ENCODE measurements at regions not wholly inside any gene's neighbourhood (a gene's known extent, or its start where the extent isn't known, plus 50 kb on each side); places are given as distances from the start of the nearest gene placed in this dataset.

GRCh38 chr7:153190452-153190851 lies 430.9 kb downstream of the ACTR3B start:
- intact Hi-C loops (cut with DNase I; ENCODE audit: low total_unique reads) (no loop called here), in situ Hi-C loops (cut with MboI; ENCODE audit: low pct_ligation_motif_present in 1 of 4, low pct_unique_long_range_greater_than_20kb in 1 of 4, low sequenced_read_pairs in 3 of 4) (no loop called here)
- DNase-seq, result no peak
- Histone ChIP-seq H3K4me3 (no peak overlapping the region), H3K9me3 (no peaks in the 10 kb centered on the region), H3K27me3 (no peaks in the 10 kb centered on the region), H3K4me1 (no peaks in the 10 kb centered on the region), H3K27ac (no peak overlapping the region), H3K36me3 (no peaks in the 10 kb centered on the region)
- 64 to 100% methylated on average over 1 to 3 of the region's 3 CpGs for WGBS, 2 donors (ENCODE audit: low coverage in 1 of 2)
- TF ChIP-seq CTCF (IDR thresholded peaks at IDR 0.05) (no peak), POLR2A (IDR thresholded peaks at IDR 0.05) (no peak), POLR2AphosphoS5 (IDR thresholded peaks at IDR 0.05) (no peak), EP300 (IDR thresholded peaks at IDR 0.05; ENCODE audit: low read depth) (no peak)

- no peaks in the 10 kb centered on the region for H3K27me3 ChIP-seq
- H3K9me3 ChIP-seq, result no peaks in the 10 kb centered on the region
- 72 to 90% methylated on average over 4 of the region's 4 CpGs for WGBS, 2 donors (ENCODE audit: low coverage in 1 of 2)
- H3K4me3 ChIP-seq, result no peak overlapping the region
- intact Hi-C loops (cut with DNase I; ENCODE audit: low total_unique reads) (no loop called here), in situ Hi-C loops (cut with MboI; ENCODE audit: low pct_ligation_motif_present in 1 of 4, low pct_unique_long_range_greater_than_20kb in 1 of 4, low sequenced_read_pairs in 3 of 4) (no loop called here)
- no peak overlapping the region for H3K27ac ChIP-seq
- H3K36me3 ChIP-seq, result no peaks in the 10 kb centered on the region
- H3K4me1 ChIP-seq, result no peaks in the 10 kb centered on the region
- no peak for TF ChIP-seq POLR2AphosphoS5 (IDR thresholded peaks at IDR 0.05)
- no peak for TF ChIP-seq EP300 (IDR thresholded peaks at IDR 0.05; ENCODE audit: low read depth)
- TF ChIP-seq CTCF (IDR thresholded peaks at IDR 0.05), result no peak
- TF ChIP-seq POLR2A (IDR thresholded peaks at IDR 0.05), result no peak
- DNase-seq, result no peak
Measured at GRCh38 chr7:153190986-153191385, 431.4 kb downstream of the ACTR3B start.

- DNase-seq, result peak; percentile 9
Measured at GRCh38 chr7:153193144-153193595, 433.6 kb downstream of the ACTR3B start.

GRCh38 chr7:153217032-153217431 lies 457.5 kb downstream of the ACTR3B start:
- intact Hi-C loops (cut with DNase I; ENCODE audit: low total_unique reads), result no loop called here
- Histone ChIP-seq H3K4me3 (no peak overlapping the region), H3K9me3 (peaks cover 15 to 26% of the 10 kb centered on the region in 2 donors), H3K36me3 (no peaks in the 10 kb centered on the region), H3K27me3 (no peaks in the 10 kb centered on the region), H3K27ac (no peak overlapping the region), H3K4me1 (no peaks in the 10 kb centered on the region)
- no peak for TF ChIP-seq EP300 (IDR thresholded peaks at IDR 0.05; ENCODE audit: low read depth)
- no peak for TF ChIP-seq POLR2A (IDR thresholded peaks at IDR 0.05)
- TF ChIP-seq POLR2AphosphoS5 (IDR thresholded peaks at IDR 0.05), result no peak
- no peak for TF ChIP-seq CTCF (IDR thresholded peaks at IDR 0.05)
- in situ Hi-C loops (cut with MboI; ENCODE audit: low pct_ligation_motif_present in 1 of 4, low pct_unique_long_range_greater_than_20kb in 1 of 4, low sequenced_read_pairs in 3 of 4), result no loop called here
- DNase-seq, result no peak
- 89 to 92% methylated on average over 8 of the region's 8 CpGs for WGBS, 2 donors (ENCODE audit: low coverage in 1 of 2)

More at GRCh38 chr7:153193144-153193595, 433.6 kb downstream of the ACTR3B start:
- H3K9me3 ChIP-seq, result no peaks in the 10 kb centered on the region
- WGBS, 2 donors (ENCODE audit: low coverage in 1 of 2), result 18 to 40% methylated on average over 1 to 12 of the region's 12 CpGs
- intact Hi-C loops (cut with DNase I; ENCODE audit: low total_unique reads), result no loop called here
- no peak overlapping the region for H3K27ac ChIP-seq
- no peaks in the 10 kb centered on the region for H3K4me1 ChIP-seq
- no peaks in the 10 kb centered on the region for H3K36me3 ChIP-seq
- no peak for TF ChIP-seq POLR2AphosphoS5 (IDR thresholded peaks at IDR 0.05)
- peak in 4 of 5 experiments; percentile 36 to 52 (median 46) for TF ChIP-seq CTCF (IDR thresholded peaks at IDR 0.05)
- no peaks in the 10 kb centered on the region for H3K27me3 ChIP-seq
- in situ Hi-C loops (cut with MboI; ENCODE audit: low pct_ligation_motif_present in 1 of 4, low pct_unique_long_range_greater_than_20kb in 1 of 4, low sequenced_read_pairs in 3 of 4), result no loop called here
- H3K4me3 ChIP-seq, result no peak overlapping the region
